NOMO-1 (cell line): ENCODE measurements at regions not wholly inside any gene's neighbourhood (a gene's known extent, or its start where the extent isn't known, plus 50 kb on each side); places are given as distances from the start of the nearest gene placed in this dataset.
A peak's percentile ranks its signal among the peaks of the same experiment; 100 is the strongest.

Experiments used
- DNase-seq, 2 experiments: peaks; one replicate each; lab custom pipeline; 2025; ENCODE audit not compliant: unreplicated experiment in 2 of 2; lab: John Stamatoyannopoulos, UW

GRCh38 chr11:21817696-21818095 lies 375.2 kb upstream of the ANO5 start:
- DNase-seq = peak in 1 of 2 experiments; percentile 3

- no peak for DNase-seq
Observed at GRCh38 chr11:21820176-21820575, 372.7 kb upstream of the ANO5 start.

GRCh38 chr11:21825127-21825526 lies 367.8 kb upstream of the ANO5 start:
- DNase-seq = no peak

GRCh38 chr11:21838427-21838826 lies 354.5 kb upstream of the ANO5 start:
- DNase-seq = no peak

DNA sequence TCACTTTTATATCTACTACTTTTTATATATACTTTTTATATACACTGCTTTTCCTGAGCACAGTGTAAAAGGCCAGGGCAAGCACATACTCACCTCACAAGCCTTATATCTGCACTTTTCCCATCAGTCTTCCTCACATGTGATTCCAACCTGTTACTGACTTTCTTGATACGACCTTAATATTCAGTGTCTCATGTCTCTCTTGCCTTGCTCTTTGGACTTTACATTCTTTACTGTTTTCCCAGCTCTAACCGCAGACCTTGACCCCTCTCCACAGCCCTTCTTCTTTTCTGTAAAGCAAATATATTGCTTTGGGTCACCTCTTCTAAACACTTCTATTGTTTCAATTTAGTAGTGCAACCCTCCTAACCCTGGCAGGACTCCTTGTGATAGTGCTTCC lies 353.1 kb upstream of the ANO5 start:
- no peak for DNase-seq

DNA sequence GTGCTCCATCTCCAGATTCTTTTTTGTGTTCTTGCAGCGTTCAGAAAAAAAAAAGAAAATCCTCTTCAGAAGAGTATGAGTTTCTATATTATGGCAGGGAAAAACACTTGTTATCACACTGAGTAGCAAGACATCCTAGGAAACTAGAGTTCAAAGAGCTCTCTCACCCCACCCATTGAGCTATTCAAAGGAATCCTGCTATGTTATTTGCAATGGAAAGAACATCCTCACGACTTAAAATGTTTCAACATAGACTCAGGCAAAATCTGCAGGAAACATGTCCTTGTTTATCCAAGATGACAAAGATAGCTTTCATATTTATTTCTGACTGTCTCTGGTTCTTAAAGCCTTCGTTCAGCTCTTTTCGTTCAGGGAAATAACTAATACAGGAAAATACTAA lies 331.6 kb upstream of the ANO5 start:
- no peak for DNase-seq

DNA sequence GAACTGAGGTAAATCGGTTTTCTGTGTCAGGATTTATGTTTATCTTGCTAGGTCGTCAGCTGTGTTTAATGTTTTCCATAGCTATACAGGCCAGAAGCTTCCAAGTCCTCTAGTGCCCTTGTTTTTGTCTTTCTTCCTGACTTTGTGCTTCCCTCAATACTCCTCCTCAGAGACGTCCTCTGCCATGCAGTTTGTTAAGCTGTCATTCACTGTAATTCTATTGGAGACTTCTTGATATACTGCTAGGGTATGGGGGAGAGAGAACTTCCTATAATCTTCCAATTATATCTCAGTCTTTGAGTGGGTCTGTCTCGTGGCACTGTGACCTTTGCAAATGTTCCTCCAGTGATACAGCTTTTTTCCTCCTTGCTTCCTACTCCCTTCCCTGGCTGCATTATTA lies 327.3 kb upstream of the ANO5 start:
- no peak for DNase-seq

DNA sequence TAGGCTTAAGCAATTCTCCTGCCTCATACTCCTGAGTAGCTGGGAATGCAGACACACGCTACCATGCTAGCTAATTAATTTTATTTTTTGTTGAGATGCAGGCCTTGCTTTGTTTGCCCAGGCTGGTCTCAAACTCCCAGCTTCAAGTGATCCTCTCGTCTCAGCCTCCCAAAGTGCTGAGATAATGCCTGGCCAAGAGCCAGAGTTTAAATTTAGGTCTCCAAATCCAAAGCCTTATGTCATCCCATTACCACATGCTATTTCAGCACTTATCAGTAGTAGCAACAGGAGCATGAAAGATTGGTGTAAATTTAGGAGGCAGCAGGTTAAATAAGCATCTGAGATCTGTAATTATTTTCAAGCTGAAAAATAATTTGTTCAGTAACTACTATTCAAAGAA lies 326.1 kb upstream of the ANO5 start:
- DNase-seq = no peak

- no peak for DNase-seq
Observed at GRCh38 chr11:21877151-21877550, 315.7 kb upstream of the ANO5 start.

DNA sequence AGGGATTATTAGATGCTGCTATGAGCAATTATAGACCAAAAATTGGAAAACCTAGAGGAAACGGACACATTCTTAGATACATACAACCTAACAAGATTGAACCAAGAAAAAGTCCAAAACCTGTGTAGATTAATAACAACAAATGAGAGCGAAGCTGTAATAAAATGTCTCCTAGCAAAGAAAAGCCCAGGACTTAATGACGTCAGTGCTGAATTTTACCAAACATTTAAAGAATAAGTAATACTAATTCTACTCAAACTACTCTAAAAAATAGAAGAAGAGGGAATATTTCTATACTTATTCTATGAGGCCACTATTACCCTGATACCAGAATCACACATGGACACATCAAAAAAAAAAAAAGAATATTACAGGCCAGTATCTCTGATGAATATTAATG lies 309.5 kb upstream of the ANO5 start:
- DNase-seq = no peak

GRCh38 chr11:21888814-21889213 lies 304.1 kb upstream of the ANO5 start:
- DNase-seq = peak; percentile 19 to 39

GRCh38 chr11:21892736-21893564 lies 299.9 kb upstream of the ANO5 start:
- no peak for DNase-seq

DNA sequence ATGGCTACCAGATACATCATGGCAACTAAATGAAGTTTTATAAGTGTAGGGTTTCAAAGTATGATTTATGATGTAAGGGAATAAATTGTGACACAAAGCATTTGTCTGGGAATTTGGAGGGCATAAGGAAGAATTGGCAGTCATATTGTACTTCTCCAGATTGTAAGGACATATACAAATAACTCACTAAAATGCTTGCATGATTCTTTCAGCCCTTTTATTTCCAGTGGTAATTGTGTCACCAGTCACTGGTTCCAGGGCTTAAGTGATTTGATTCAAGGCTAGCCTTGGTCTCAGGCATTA lies 299.4 kb upstream of the ANO5 start:
- DNase-seq = no peak

GRCh38 chr11:21894492-21894891 lies 298.4 kb upstream of the ANO5 start:
- no peak for DNase-seq

GRCh38 chr11:21895686-21896085 lies 297.2 kb upstream of the ANO5 start:
- DNase-seq = no peak

- DNase-seq = no peak
Observed at GRCh38 chr11:21896216-21896615, 296.7 kb upstream of the ANO5 start.

GRCh38 chr11:21896746-21897602 lies 295.9 kb upstream of the ANO5 start:
- DNase-seq = peak; percentile 42 to 77

GRCh38 chr11:21897752-21898151 lies 295.1 kb upstream of the ANO5 start:
- no peak for DNase-seq

GRCh38 chr11:21908211-21908610 lies 284.7 kb upstream of the ANO5 start:
- DNase-seq = no peak

DNA sequence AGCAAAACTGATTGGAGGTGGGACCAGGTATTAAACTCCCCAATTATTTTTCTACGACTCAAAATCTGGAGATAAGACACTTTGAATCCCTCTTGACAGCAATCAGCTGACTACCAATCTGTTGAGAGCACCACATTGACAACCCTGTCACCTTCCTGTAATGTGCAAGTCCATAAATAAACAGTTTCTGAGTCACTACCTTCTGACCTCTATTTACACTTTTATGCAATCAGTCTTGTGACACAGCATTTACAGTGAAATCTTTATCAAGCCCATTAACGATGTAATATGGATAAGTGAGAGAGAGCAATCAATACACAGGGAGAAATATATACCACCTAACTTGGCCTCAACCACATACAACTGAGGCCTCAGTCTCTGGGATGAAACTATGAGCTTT lies 283.7 kb upstream of the ANO5 start:
- peak in 1 of 2 experiments; percentile 35 for DNase-seq

DNA sequence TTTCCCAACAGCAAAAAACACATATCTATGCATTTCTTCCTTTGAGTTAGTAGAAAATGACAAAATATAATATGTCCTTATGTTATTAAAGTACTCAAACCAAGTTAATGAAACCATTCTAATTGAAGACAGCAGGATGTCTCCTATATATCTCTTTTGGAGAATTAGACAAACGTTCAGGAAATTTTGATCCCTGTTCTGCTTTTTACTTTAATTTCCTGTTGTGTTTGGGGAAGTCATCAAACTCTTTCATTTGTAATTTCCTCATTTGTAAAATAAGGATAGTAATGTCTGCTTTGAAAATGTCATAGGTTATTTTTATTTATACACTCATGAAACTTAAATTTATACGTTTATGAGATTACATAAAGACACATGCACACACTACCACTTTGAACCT lies 281.8 kb upstream of the ANO5 start:
- peak in 1 of 2 experiments; percentile 11 for DNase-seq

DNA sequence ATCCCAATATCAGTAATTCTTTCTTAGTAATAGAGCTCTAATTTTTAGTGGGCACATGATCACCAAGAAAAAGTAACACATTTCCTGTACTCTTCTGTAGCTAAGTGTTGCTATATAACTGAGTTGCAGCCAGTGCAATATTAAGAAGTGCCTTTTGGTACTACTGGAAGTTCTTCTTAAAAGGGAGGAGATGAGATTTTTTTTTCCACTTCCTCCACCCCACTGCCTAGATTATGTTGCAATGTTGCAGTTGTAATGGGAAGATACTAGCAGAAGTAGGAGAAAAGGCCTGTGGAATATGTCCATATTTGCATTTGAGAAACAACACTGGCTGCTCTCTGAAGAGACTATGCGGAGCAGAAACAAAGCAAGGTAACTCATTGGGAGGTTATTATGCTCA lies 280.6 kb upstream of the ANO5 start:
- peak in 1 of 2 experiments; percentile 2 for DNase-seq
